ENCODE measurements at regions not wholly inside any gene's neighbourhood (a gene's known extent, or its start where the extent isn't known, plus 50 kb on each side); places are given as distances from the start of the nearest gene placed in this dataset.

DNA sequence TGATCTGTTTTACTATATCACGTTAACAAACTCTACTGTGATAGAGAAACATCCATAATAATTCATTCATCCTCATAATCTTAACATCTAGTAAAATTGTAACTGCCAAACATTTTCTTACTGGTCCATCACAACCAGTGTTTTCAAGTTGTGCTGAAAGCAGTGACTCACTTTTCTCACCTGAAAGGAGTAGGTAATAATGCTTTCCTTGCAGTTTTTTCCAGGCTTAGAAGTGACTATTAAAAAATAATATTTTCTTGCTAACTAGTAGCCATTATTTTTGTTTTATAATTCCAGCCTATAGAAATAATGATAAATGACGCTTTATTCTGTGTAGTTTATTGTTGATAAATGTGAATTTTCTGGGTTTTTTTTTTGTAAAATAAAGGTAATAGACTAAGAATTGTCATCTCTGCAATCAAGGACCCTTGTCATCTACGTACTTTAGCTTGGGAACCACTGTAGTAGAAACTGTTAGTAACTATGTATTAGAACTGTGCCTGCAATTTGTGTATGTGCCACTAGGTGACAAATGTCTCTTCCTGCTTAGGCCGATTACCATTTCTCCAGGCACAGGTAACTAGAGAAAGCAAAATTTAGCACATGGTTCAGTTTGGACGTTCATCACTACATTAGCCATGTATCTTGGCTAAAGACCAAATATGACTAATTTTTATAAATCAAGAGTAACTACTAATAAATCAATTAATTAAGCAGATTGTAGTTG is 409.4 kb upstream of the ERCC4 start:
- peaks cover 8% of the 10 kb centered on the region for H3K36me3 Mint-ChIP-seq
- H3K9me3 Mint-ChIP-seq (ENCODE audit: low read depth), result peaks cover 22% of the 10 kb centered on the region
- no peak overlapping the region for H3K27ac Mint-ChIP-seq
- H3K27me3 Mint-ChIP-seq, result peaks cover 4% of the 10 kb centered on the region
- no peaks in the 10 kb centered on the region for H3K4me1 Mint-ChIP-seq (ENCODE audit: low read depth)
- H3K4me3 Mint-ChIP-seq, result no peak overlapping the region

DNA sequence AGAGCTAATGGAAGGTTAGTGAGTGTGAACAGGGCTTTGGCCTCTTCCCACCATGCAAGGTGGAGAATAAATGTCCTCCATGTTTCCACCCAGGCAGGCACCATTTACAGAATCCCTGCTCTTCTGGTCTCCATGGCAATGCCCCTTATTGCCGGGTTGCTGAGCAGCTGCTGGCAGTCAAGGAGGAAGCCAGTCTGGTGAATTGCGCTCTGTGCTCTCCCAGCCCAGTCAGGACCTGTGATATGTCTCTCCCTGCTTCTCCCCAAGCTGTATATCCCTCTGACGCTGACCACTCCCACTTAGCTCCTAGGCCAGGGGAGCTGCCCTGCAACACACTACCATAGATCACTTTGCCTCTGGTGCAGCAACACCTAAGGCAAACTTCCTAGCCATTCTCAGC is 402.1 kb upstream of the ERCC4 start:
- H3K9me3 Mint-ChIP-seq (ENCODE audit: low read depth), result peaks cover 13% of the 10 kb centered on the region
- H3K27ac Mint-ChIP-seq, result no peak overlapping the region
- no peak overlapping the region for H3K4me3 Mint-ChIP-seq
- no peaks in the 10 kb centered on the region for H3K4me1 Mint-ChIP-seq (ENCODE audit: low read depth)
- no peaks in the 10 kb centered on the region for H3K27me3 Mint-ChIP-seq
- H3K36me3 Mint-ChIP-seq, result peaks cover 8% of the 10 kb centered on the region

DNA sequence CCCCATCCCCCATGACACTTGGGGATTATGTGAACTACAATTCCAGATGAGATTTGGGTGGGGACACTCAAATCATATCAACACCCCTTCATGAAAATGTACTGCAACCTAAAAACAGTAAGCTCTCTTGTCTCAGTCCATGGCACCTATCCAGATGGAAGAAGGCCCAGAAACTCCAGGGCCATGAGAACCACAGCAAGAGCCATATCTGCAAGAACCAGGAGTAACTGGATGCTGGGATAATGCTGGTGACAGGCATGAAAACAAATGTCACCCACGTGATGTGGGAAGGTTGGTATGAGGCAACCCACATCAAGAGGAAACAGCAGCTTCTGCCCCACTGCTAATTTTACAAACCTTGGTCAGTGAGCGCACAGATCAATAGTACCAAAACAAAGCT is 400.1 kb upstream of the ERCC4 start:
- no peaks in the 10 kb centered on the region for H3K36me3 Mint-ChIP-seq
- H3K27me3 Mint-ChIP-seq, result peaks cover 2% of the 10 kb centered on the region
- H3K4me3 Mint-ChIP-seq, result no peak overlapping the region
- H3K27ac Mint-ChIP-seq, result no peak overlapping the region
- no peaks in the 10 kb centered on the region for H3K4me1 Mint-ChIP-seq (ENCODE audit: low read depth)
- peaks cover 3% of the 10 kb centered on the region for H3K9me3 Mint-ChIP-seq (ENCODE audit: low read depth)

DNA sequence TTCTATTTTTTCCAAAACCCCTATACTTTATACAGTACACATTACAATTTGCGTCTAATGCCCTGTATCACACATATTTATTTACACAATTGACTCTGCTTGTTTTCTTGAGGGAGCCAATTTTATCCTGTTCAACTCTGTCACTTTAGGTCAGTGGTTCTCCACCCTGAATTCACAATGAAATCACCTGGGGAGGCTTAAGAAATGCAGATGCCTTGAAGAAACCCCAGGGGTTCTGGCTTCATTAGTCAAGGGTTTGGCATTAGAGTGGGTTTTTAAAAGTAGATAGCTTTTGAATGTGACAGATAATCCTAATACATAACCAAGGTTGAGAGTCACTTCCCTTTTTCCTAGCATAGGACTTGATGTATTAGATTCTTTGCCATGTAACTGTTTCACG is 398.6 kb upstream of the ERCC4 start:
- no peak overlapping the region for H3K4me3 Mint-ChIP-seq
- H3K4me1 Mint-ChIP-seq (ENCODE audit: low read depth), result no peaks in the 10 kb centered on the region
- no peak overlapping the region for H3K27ac Mint-ChIP-seq
- no peaks in the 10 kb centered on the region for H3K36me3 Mint-ChIP-seq
- H3K27me3 Mint-ChIP-seq, result peaks cover 2% of the 10 kb centered on the region
- no peaks in the 10 kb centered on the region for H3K9me3 Mint-ChIP-seq (ENCODE audit: low read depth)

DNA sequence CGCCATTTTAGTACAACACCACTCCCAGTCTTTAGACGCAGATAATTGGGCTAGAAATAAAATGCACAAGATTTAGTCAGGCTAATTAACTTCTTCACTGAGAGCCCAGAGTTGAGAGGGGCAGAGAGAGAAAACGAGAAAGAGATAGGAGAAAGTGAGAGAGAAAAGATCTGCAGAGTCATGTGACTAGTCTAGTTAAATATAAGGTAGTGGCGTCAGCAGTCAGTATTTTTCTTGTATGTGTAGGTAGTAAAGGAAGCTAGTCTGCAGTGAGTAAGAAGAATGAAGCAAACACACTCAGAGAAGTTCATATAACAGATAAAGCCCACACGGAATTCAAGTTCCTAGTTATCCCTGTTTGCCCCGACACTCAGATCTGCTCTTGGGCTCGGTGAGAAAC is 392.6 kb upstream of the ERCC4 start:
- Mint-ChIP-seq H3K4me1 (ENCODE audit: low read depth) (no peaks in the 10 kb centered on the region), H3K27me3 (peaks cover 2% of the 10 kb centered on the region), H3K9me3 (ENCODE audit: low read depth) (peaks cover 3% of the 10 kb centered on the region), H3K36me3 (no peaks in the 10 kb centered on the region), H3K27ac (no peak overlapping the region), H3K4me3 (no peak overlapping the region)

DNA sequence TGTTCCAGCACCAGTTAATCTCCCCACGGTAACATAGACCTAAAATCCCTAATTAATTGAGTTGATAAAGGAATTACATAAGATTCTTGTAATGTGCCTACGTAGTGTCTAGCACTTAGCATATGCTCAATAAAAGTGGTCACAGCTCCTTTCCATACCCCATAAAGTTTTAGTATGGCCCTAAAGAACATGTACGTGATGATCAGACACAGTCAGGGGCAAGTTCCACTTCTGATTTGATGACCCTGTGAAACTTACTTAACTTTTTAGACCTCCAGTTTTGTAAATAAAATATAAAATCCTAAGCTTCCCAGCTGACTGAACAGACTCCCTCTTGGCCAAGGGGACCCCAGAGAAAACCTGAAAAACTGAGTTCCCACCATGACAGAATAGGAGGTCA is 391.3 kb upstream of the ERCC4 start:
- H3K27ac Mint-ChIP-seq, result no peak overlapping the region
- no peaks in the 10 kb centered on the region for H3K36me3 Mint-ChIP-seq
- H3K4me3 Mint-ChIP-seq, result no peak overlapping the region
- H3K4me1 Mint-ChIP-seq (ENCODE audit: low read depth), result no peaks in the 10 kb centered on the region
- H3K27me3 Mint-ChIP-seq, result no peaks in the 10 kb centered on the region
- peaks cover 9% of the 10 kb centered on the region for H3K9me3 Mint-ChIP-seq (ENCODE audit: low read depth)

DNA sequence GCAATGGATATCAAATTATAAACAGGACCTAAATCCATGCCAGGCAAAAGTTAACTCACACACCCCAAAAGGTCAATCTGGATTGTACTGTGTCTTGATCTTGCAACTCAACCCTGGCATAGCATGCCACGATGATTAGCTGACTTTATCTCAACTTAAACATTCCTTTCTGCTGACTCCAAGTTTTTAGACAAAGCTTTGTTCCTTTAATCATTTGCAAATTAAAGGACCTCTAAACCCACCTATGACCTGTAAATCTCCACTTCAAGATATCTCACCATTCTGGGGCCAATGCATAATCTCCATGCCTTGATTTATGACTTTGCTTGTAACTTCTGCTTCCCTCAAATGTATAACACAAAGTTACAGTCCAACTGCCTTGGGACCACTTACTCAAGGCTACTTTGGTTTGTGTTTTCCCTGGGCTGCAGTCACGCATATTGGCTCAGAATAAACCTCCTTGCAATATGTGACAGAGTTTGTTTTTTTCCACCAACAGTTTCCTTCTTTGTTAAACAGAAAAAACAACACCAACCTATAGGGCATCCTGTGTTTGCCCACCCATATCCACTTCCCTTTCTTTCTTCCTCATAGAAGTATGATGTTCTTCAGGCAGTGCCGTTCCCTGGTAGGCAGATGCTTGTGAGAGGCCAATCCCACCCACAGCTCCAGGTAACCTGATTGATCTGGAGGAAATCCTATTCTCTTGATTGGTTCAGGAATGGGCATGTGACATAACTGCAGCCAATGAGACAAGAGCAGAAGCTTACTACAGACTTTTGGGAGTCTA is 390.6 kb upstream of the ERCC4 start:
- H3K4me1 Mint-ChIP-seq (ENCODE audit: low read depth), result no peaks in the 10 kb centered on the region
- no peak overlapping the region for H3K4me3 Mint-ChIP-seq
- H3K27me3 Mint-ChIP-seq, result no peaks in the 10 kb centered on the region
- no peaks in the 10 kb centered on the region for H3K36me3 Mint-ChIP-seq
- H3K9me3 Mint-ChIP-seq (ENCODE audit: low read depth), result peaks cover 9% of the 10 kb centered on the region
- H3K27ac Mint-ChIP-seq, result no peak overlapping the region

DNA sequence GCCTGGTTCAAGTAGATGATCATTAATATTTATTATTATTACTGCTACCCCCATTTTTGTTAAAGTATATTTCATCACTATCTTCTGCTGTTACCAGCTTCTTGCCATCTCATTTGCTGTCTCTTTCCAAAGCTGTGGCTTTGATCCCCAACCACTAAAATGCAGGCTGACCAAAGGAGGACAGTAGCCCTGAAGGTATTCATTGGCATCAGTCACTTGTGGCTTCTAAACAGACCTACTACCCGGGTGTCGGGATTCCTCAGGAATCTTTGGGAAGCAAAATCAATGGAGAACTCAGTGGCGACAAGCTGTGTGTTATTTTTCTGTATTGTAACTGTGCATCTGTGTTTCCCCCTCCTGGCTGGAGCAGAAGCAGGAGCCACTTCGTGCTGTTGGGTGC is 379.2 kb upstream of the ERCC4 start:
- H3K27me3 Mint-ChIP-seq, result peaks cover 4% of the 10 kb centered on the region
- peaks cover 5% of the 10 kb centered on the region for H3K9me3 Mint-ChIP-seq (ENCODE audit: low read depth)
- no peak overlapping the region for H3K27ac Mint-ChIP-seq
- no peak overlapping the region for H3K4me3 Mint-ChIP-seq
- no peaks in the 10 kb centered on the region for H3K36me3 Mint-ChIP-seq
- no peaks in the 10 kb centered on the region for H3K4me1 Mint-ChIP-seq (ENCODE audit: low read depth)

DNA sequence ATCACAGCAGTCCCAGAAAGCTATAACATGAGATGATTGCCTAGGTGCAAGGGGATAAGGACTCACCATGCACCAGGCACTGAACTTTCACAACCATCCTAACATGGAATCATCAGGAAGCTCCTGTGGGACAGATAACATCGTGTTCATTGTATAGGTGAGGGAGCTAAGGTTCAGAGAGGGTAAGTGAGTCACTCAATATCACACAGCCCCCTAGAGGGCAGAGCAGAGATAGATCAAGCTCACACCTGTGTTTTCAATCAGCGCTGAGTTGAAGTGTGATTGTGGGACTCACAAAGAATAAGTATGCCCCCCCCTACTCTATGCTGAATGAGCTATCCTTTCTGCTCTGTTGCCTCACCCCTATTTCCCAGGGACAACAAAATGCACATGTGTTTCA is 377.7 kb upstream of the ERCC4 start:
- Mint-ChIP-seq H3K27ac (no peak overlapping the region), H3K4me1 (ENCODE audit: low read depth) (no peaks in the 10 kb centered on the region), H3K4me3 (no peak overlapping the region), H3K36me3 (no peaks in the 10 kb centered on the region), H3K9me3 (ENCODE audit: low read depth) (peaks cover 5% of the 10 kb centered on the region), H3K27me3 (peaks cover 4% of the 10 kb centered on the region)

DNA sequence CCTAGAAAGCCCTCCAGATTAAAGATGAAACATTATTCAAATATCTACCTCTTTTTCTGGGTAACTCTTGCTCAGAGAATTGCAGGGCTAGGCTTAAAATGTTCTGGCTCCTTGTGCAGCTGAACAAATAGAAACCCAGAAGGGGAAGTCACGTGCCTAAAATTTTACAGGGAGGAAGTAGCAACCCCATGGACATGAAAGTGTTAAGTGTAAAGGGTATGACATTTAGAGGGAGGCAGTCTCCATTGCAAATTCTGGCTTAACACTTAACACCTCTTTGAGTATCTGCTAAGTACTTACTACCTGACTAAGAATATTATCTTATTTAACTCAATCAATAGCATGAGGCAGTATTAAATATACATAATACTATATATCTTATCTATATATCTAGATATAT is 376.1 kb upstream of the ERCC4 start:
- peaks cover 4% of the 10 kb centered on the region for H3K27me3 Mint-ChIP-seq
- peaks cover 1% of the 10 kb centered on the region for H3K9me3 Mint-ChIP-seq (ENCODE audit: low read depth)
- H3K4me3 Mint-ChIP-seq, result no peak overlapping the region
- H3K4me1 Mint-ChIP-seq (ENCODE audit: low read depth), result no peaks in the 10 kb centered on the region
- H3K27ac Mint-ChIP-seq, result no peak overlapping the region
- no peaks in the 10 kb centered on the region for H3K36me3 Mint-ChIP-seq

DNA sequence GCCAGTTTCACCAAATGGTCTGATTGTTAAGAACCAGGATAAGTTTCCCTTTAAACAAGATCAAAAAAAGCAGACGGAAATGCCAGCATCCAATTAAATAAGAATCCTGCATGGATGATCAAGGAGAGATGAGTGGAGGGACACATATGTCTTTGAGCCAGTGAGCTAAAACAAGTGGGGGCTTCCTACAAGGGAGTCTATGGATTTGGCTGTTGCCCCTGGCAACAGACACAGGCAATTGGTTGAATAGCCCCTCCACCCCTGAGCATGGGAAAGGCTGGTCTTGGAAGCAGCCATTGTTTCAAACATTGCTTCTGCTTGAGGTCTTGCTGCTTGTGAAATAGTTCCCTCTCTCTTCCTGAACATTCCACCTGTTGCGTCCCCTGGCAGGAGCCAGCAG is 374.7 kb upstream of the ERCC4 start:
- Mint-ChIP-seq H3K27me3 (peaks cover 4% of the 10 kb centered on the region), H3K4me1 (ENCODE audit: low read depth) (no peaks in the 10 kb centered on the region), H3K36me3 (no peaks in the 10 kb centered on the region), H3K27ac (no peak overlapping the region), H3K4me3 (no peak overlapping the region), H3K9me3 (ENCODE audit: low read depth) (no peaks in the 10 kb centered on the region)

DNA sequence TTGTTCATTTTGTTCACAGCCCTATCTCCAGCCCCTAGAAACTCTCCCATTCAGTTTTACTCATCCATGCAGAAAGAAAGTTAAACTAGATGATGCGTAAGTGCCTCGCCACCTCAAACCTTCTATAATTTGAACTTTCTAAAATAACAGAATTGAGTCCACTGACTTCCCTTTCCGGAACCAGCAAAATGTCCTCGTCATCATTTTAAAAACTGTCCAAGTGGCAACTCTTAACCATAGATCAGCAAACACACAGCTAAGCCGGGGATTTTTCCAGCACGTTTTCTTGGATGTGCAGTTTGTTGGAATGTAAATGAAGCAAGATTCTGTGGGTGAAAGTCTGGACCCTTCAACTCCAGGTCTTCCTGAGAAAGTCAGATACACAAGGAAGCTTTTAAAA is 369.7 kb upstream of the ERCC4 start:
- no peak overlapping the region for H3K27ac Mint-ChIP-seq
- no peaks in the 10 kb centered on the region for H3K9me3 Mint-ChIP-seq (ENCODE audit: low read depth)

DNA sequence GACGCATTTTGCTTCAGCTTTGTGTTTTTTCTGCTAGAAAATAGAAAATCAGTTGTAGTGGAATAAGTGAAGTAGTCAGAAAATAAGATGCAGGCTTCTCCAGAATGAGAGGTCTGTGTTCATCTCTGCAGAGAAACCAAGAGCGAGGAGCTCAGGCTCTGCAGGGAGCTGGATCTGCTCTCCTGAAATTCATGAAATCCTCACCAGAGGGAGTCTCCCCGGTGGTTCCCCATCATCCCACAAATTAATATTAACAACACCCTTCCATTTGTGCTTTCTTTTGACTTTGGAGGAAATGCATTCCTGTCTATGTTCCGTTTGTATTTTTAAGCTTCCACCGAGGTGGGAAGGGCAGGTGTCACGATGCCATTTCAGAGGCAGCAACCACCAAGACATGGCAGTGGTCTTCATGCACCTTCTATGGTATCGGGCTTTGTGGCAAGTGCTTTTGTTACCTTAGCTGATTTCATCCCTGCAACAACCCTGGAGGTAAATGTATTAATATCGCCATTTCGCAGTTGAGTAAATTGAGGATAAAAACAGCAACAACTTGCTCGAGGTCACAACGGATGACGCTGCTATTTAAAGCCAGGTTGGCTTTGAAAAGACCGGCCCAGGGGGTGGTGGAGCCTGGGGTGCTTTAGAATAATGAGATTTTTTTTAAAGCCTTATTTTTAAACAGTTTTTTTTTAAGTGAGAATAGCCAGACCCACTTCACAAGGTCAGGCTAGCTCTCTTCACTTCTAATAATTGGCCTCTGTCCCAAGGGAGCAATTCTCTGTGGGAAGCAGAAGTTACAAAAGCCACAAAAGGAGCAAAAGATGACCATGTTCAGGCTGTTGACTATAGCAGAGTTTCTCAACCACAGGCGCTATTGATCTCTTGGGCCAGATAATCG is 367.6 kb upstream of the ERCC4 start:
- Mint-ChIP-seq H3K36me3 (no peaks in the 10 kb centered on the region), H3K27ac (no peak overlapping the region), H3K27me3 (peaks cover 2% of the 10 kb centered on the region), H3K4me1 (ENCODE audit: low read depth) (no peaks in the 10 kb centered on the region), H3K9me3 (ENCODE audit: low read depth) (peaks cover 2% of the 10 kb centered on the region), H3K4me3 (no peak overlapping the region)

More for the DNA sequence above, 369.7 kb upstream of the ERCC4 start:
- Mint-ChIP-seq H3K36me3 (no peaks in the 10 kb centered on the region), H3K27me3 (peaks cover 2% of the 10 kb centered on the region), H3K4me1 (ENCODE audit: low read depth) (no peaks in the 10 kb centered on the region), H3K4me3 (no peak overlapping the region)

DNA sequence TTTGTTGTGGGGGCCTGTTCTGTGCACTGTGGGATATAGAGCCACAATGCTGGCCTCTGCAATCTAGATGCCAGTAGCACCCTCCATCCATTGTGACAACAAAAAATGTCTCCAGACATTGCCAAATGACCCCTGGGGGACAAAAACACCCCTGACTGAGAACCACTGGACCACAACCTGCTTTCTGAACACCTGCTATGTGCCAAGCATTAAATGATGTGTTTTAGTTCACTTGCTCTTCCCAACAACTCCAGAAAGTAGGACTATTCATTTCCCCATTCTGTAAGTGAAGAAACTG is 367.0 kb upstream of the ERCC4 start:
- Mint-ChIP-seq H3K27me3 (peaks cover 2% of the 10 kb centered on the region), H3K27ac (no peak overlapping the region), H3K4me3 (no peak overlapping the region)

DNA sequence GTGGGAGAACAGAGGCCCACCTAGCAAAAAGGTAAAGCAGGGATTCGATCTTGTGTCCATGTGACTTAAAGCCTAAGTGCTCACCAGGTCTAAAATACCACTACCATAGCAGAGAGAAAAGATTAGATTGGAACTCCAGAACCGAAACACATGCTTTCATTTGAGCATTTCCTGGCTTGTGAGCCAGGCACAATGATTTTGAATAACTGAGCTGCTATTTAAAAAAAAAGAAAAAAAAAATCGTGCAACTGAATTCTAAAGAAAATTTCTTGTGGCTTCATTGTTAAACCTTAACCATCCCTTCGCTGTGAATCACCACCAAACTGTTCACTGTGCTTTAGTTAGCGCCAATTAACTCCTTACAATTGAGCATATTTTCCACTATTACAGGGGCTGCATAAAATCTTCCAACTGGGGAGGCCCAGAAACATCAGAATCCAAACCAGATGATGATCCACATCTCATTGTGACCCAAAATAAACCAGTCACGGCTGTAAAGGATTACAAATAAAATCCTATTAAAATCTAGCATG is 366.4 kb upstream of the ERCC4 start:
- no peak overlapping the region for H3K4me3 Mint-ChIP-seq
- H3K27me3 Mint-ChIP-seq, result peaks cover 2% of the 10 kb centered on the region
- no peak overlapping the region for H3K27ac Mint-ChIP-seq
- no peaks in the 10 kb centered on the region for H3K36me3 Mint-ChIP-seq
- H3K4me1 Mint-ChIP-seq (ENCODE audit: low read depth), result no peaks in the 10 kb centered on the region
- peaks cover 2% of the 10 kb centered on the region for H3K9me3 Mint-ChIP-seq (ENCODE audit: low read depth)

More for the DNA sequence above, 367.0 kb upstream of the ERCC4 start:
- H3K4me1 Mint-ChIP-seq (ENCODE audit: low read depth), result no peaks in the 10 kb centered on the region
- no peaks in the 10 kb centered on the region for H3K36me3 Mint-ChIP-seq
- H3K9me3 Mint-ChIP-seq (ENCODE audit: low read depth), result peaks cover 2% of the 10 kb centered on the region

Data from activated naive CD8-positive, alpha-beta T cell (primary cell).